Stimulated activated CD4-positive, alpha-beta T cell treated with anti-CD3 and anti-CD28 coated beads, Interleukin-12 subunit alpha, Interleukin-12 subunit beta, amount 100 ng/mL, for 24 hours (primary cell): ENCODE measurements at regions not wholly inside any gene's neighbourhood (a gene's known extent, or its start where the extent isn't known, plus 50 kb on each side); places are given as distances from the start of the nearest gene placed in this dataset.
"Not testable (repeated sequence)": the region's sequence is repeated elsewhere in the genome, so short reads cannot be mapped to it uniquely, and the experiment has no call there.

Source experiments
- DNase-seq, 2 experiments: peaks; one replicate each; pipeline ENCODE4 v3.0.0-alpha.2; 2020; ENCODE audit warnings: low read depth in 2 of 2

DNA sequence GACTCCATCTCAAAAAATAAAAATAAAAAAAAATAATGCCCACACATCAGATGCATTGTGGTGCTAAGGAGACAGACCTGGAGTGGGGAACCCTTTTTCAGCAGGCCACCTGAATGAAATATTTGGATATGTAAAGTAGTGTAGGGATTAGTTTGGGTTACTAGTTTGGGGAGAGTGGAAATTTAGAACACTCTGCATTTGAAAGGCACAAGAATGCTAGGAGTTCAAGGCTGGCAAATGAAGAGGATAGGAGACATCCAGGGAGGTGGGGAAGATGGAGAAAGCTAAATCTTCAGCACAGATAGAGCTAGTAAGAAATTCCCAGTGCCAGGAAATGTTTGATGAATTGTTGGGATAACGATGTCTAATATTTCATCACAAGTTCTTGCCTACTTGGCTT lies 298.3 kb upstream of the ERCC4 start:
- no peak for DNase-seq

DNA sequence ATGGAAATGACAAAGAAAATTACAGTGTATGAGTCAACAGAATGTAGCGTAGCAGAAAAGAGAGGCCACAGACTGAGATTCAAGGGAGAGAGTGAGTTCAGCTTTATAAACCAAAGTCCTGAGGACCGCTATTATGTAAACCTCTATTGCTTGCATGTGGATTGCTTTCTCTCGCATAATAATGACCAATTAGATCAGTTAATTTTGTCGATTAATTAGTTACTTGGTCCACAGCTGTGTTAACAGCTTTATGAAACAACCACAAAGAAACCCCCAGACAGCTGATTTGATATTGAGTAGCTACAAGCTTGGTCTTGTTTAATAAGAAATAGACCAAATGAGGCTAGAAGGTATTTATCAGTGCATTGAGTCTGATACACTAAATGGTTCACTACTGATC lies 291.8 kb upstream of the ERCC4 start:
- DNase-seq = no peak

DNA sequence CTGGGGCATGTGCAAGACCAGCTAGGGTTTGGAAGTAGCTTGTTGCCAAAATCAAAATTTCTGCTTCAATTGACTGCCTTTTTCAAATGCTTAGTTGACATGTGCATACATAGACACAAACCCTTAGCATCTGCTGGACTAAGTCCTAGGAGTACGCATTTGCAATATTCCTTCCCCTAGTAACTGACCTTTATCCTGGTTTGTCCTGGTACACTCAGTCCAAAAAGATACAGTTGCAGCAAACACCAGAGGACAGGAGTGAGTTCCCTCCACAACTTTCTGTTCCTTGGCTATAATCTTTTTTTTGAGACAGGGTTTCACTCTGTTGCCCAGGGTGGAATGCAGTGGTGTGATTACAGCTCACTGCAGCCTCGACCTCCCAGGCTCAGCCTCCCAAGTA lies 290.2 kb upstream of the ERCC4 start:
- no peak for DNase-seq

DNA sequence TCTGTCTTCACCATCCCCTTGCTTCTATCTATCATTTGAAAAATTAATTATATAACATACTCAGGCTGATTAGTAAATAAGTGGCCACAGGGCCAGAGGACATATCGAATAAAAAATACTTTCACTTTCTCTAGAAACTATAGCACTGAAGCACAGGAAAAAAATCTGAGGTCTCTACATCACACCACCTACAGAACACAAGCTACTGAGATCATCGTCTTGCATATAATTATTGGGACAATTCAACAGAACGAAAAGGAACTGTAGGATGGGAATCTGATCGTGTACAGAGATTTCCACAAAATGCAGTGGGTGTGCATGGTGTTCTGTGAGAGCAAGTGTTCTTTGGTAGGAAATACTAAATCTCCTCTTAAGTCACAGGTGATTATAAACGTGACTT lies 289.6 kb upstream of the ERCC4 start:
- no peak for DNase-seq

DNA sequence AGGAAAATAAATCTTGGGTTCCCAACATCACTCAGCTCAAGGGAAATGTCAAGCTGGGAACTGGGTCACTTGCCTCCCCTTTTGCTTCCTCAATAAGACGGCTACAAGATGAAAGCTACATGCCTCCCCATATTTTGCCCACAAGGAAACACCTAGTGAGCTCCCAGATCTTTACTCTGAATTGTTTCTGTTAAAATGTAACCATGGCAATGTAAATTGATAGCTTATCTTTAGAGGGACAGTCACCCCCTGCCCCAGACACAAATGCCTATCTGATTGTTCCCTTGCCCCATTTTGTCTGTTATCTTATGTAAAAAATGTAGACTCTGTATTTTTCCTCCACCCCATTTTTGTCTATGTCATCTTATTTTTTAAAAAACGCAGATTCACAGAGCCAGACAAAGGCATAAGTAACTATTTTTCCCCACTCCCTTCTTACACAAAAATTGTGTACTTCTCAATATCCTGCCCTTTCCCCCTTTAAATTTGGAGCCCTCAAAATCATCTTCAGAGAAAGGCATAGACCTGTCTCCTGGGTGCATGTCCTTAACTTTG lies 288.7 kb upstream of the ERCC4 start:
- no peak for DNase-seq

DNA sequence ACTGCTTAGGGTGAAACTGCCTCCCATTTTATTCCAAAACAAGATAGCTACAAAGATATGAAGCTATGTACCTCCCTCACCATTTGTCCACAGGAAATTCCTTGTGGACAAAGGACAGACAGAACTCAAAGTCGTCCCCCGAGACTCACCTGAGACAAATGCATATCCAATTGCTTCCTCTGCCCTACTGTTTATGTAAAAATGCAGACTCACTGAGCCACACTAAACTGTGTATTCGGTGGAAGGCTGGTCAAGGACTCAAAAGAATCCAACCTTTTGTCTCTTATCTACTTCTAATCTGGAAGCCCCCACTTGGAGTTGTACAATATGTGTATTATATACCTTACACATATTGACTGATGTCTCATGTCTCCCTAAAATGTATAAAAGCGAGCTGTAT lies 288.0 kb upstream of the ERCC4 start:
- no peak for DNase-seq

DNA sequence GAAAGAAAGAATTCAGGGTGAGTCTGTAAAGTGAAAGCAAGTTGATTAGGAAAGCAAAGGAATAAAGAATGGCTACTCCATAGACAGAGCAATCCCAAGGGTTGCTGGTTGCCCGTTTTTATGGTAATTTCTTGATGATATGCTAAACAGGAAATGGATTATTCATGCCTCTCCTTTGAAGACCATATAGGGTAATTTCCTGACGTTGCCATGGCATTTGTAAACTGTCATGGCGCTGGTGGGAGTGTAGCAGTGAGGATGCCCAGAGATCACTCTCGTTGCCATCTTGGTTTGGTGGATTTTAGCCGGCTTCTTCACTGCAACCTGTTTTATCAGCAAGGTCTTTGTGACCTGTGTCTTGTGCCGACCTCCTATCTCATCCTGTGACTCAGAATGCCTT lies 287.4 kb upstream of the ERCC4 start:
- not testable (repeated sequence) for DNase-seq

DNA sequence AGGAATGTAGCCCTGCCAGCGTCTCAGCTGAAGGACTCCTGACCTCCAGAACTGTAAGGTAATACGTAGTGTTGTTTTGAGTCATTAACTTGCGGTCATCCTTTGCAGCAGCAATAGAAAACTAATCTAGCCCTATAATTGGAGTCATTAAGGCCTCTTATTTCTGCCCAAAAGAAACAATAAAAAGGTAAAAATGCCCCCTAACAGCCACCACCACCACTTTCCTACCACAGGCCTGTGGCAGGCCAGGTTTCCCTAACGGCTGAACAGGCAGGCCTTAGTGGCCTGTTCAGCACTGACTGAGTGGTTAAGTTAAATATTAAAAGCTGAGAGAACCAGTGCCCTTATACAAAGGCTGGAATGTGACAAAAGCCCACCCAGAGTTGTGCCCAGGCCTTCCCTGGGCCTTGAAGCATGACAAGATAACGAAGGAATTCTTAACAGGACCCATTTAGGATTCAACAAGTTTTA lies 286.5 kb upstream of the ERCC4 start:
- DNase-seq = no peak

DNA sequence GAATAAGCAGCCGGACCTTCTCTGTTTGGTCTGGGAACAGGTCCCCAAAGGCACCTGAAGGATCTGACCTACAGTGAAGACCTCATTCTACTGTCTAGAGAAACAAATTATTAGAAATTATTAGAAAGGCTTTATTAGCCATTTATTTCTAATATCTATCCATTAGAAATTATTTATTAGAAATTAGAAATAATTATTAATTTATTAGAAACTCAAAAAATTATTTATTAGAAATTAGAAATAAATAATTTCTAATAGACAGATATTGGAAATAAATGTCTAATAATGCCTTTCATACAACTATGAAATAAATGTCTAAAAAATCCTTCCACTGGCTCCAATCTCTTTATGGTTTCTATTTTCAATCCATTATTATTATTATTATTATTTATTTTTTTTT lies 285.7 kb upstream of the ERCC4 start:
- DNase-seq = no peak

DNA sequence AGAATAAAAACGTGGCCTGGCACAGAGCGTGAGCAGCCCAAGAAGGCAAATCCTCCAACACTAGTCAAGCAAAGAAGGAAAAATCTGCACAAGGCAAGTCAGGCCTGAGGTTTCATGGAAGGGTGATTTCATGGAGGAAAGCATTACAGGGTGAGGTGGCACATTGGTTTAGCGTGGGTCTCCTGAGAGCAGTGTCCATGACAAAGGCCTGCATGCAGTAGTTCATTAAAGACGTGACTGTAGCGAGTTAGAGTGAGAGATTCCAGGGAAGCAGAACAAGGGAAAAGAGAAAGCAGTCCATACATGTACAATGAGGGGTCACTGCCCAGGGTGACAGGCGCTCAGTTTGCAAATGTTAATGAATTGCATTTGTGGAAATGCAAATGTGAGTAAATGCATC lies 285.0 kb upstream of the ERCC4 start:
- no peak for DNase-seq

DNA sequence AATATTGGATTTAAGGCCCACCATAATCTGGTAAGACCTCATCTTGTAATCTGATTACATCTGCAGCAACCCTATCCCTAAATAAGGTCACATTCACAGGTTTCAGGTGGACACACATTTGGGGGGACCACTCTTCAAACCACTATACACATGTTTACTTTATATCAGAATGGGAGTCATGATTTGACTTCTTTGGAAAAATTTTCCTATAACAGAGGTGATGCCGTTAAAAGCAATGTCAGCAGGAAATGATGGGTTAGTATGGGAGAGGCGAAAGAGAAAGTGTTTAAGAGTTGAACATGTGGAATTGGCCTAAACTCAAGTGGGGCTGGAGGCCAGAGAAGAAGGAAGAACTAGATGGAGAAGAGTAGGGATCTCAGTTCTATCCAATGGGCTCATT lies 281.7 kb upstream of the ERCC4 start:
- no peak for DNase-seq

DNA sequence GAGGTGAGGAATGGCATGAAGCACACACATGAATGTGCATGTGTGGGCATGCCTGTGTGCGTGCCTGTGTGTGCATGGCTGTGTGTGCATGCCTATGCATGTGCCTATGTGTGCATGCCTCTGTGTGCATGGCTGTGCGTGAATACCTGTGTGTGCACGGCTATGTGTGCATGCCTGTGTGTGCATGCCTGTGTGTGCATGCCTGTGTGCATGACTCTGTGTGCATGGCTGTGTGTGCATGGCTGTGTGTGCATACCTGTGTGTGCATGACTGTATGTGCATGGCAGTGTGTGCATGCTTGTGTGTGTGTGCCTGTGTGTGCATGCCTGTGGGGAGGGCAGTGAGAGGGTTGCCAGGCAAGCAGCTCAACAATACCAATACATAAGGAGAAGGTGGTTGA lies 276.5 kb upstream of the ERCC4 start:
- DNase-seq = no peak

DNA sequence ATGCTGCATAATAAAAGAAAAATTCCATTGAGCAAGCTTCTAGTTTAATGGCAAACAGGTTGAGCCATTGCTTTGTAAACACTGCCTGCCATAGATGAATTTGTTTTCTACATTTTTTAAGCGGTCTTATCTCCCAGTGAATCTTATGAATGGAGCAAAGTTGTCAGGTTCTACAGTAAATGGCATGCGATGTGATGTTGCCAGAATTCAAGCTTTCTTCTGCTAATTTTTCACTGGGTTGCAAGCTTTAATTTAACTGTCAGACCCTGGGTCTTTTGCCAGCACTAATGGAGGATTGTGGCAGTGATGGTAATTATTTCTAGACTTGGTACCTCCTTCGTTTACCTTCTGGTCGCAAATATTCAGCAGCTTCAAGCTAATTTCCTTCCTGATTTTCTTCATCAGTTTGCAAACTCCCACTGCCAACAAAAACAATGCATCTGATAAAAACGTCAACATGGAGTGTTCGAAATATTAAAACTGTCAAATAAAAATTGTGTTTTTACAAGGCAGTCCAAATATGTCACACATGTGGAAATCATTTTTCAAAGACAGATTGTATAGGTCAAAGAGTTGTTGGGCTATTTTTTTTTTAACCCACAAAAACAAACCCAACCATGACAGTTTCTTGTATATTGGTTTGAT lies 274.2 kb upstream of the ERCC4 start:
- no peak for DNase-seq

DNA sequence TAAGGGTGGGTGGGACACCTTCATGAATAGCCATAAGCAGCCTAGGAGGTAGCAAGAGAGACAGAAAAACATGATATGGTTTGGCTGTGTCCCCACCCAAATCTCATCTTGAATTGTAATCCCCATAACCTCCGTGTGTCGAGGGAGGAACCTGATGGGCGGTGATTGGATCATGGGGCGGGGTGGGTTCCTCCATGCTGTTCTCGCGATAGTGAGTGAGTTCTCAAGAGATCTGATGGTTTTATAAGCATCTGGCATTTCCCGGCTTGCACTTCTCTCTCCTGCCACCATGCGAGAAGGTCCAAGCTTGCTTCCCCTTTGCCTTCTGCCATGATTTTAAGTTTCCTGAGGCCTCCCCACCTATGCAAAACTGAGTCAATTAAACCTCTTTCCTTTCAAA lies 259.1 kb upstream of the ERCC4 start:
- DNase-seq = no peak

DNA sequence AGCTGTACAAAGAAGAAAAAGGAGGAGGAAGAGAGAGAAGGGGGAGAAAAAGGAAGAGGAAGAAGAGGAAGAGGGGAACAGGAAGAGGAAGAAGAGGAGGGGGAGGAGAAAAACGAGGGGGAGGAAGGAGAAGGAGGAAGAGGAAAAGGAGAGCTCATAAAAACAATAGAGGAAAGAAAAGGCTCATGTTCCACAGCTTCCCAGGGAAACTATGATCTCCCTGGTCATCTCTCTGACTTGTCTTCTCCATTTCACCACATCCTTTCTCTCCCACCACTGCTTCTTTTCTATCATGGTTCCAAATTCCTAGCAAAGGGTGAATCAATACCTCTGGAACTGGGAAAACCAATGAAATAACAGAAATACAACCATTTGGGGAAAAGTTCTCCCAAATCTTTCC lies 254.1 kb upstream of the ERCC4 start:
- DNase-seq = no peak

DNA sequence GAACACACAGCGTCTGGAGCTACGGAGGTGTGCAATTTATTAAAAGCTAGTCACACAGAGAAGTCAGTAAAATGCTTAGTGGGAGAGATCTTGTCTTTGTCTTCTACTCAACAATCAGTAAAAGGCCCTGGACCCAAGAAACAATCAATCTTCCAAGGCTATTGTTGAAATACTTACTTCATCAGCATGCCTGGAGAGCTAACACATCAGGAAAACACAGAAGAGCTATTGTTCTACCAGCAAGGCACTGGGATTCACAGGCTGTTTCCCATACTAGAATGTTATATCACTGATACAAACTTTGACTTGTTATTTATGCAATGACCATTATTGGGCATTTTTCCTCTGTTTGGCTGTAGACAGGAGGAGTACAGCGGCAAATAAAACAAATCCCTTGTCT lies 247.8 kb upstream of the ERCC4 start:
- no peak for DNase-seq

DNA sequence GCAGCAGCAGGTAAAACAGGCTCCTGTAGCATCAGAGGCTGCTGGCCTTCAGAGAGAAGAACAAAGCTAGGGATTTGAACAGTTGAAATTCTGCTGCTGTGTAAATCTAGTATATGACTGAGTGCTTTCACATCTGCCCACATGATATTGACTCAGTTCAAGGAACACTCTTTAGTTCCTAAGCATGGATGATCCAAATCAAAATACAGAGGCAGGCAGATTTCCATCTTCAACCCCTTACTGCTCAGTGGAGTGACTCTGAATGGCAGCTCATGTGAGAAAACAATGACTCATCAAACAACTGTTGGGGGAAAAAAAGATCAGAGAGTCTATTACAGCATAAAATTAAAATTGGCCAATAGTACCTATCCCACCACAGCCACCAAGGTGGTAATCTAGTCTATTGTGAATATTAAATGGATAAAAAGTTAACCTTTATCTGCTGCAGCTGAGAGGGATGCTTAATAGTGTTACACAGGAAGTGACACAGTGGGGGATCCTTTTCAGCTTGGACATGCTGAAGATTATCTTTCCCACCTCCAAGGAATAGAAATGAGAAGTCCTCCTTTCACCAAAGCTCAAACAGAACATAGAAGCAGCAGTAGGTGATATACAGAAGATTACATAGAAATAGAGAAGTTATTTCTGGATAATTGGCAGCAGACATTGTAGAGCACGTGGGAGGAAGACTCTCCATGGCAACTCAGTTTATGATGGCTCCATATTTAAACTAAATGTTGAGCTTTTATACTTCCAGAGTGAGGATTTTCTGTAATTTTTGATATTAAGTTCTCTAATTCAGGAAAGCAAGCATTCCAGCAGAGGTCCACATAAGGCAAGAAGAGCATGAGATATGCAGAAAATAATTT lies 239.7 kb upstream of the ERCC4 start:
- no peak for DNase-seq

DNA sequence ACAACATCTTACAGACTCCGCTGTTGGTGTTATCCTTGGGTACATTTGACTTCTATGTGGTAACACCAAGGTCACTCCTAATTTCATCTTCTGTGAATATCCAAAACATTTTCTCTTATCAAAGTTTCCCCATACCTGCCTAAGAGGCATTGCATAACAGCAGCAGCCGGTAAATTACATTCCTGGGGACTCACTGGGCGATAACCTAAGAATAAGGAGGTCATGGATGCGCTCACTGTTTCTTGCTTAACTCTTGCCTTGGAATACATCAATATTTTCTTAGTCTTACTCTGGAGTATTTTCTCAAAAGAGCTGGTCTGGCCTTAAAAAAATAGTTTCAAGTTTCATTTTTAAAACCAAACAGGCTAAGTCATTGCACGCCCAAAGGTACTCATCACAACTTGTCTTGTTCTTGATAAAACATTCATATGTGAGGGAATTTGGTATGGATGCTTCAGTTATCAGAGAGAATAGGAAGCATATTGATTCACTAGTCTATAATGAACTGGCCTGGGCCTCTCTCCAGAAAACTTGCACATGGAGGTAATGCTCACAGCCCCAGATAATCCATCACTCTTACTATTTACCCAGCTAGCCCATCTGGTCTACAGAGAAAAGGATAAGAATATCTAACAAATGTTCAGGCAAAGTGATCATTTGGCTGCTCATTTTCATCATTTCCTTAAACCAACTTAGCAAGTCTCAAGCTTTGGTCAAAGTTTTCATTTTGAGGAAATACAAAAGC lies 235.0 kb upstream of the ERCC4 start:
- no peak for DNase-seq

DNA sequence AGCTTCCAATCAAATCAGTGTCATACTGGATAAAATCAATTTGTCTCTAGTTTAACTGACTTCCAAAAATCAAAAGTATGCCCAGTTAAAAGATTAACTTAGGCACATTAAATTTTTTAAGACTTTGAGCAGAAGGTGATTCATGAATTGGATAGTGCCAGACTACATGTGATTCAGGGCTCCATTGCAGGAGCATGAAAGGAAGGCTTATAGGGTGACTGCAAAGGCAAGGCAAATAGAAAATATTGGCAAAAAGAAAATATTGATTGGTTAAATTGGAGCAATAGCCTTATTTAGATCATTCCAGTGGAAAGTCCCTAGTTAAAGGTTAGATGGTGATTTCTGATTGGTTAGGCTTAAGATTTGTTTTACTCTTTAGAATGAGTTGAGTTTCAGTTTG lies 223.9 kb upstream of the ERCC4 start:
- DNase-seq = no peak

DNA sequence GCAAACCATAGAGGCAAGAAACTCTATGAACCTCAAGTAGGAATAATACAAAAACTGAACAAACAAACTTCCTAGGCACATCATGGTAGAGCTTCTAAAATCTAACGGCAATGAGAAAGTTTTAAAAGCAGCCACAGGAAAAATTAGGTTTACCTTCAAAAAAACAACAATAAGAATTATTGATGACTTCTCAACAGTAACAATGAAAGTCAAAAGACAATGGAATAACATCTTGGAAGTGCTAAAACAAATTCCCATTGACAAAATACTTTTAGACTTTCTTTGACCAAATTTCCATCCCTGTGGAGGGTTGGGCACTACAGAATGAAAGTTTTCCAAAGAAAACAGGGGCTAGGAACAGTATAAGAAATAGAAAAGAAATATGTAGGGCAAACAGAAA lies 222.9 kb upstream of the ERCC4 start:
- DNase-seq = no peak

DNA sequence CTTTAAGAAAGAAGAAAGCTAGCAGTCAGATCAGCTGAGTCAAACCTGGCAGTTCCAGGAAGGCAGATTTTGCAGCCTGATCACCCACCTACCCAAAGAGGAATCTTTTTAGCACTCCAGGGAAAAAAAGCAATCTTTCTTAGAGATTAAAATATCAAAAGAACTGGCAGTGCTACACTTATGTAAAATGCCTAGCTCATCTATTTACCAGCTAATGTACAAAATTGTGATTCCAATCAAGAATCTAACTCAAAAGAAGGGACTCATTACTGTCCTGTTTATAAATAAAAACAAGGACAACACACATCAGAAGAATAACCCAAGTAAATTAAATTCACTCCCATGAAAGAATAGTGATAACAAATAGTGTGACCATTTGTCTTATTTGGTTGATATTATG lies 222.4 kb upstream of the ERCC4 start:
- no peak for DNase-seq

DNA sequence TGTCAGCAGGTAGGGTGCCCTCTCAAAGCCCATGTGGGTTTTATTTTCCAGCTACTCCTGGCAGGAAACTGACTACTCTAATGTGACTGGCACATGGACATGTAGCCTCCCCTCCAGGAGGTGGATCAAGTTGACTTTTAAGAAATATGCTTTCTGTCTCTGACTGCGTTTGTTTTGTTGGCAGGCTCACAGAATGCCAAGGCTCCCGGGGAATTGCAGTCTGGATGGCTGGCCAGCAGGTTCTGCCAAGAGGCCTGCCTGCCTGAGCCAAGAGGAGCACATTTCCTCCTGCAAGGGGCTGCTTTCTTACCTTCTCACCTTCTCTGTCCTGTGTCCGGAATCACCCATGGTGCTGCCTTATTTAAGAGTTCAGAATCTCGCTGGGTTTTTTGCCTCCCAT lies 217.3 kb upstream of the ERCC4 start:
- DNase-seq = no peak
